ENCODE measurements at regions not wholly inside any gene's neighbourhood (a gene's known extent, or its start where the extent isn't known, plus 50 kb on each side); places are given as distances from the start of the nearest gene placed in this dataset.

- no peak for TF ChIP-seq BHLHE40 (IDR thresholded peaks at IDR 0.05; ENCODE audit: borderline replicate concordance)
- no peak for DNase-seq (ENCODE audit: extremely low spot score)
- CTCF ChIA-PET = no interaction called here
- POLR2A ChIA-PET = no interaction called here
Measured at GRCh38 chr10:130751851-130752250, 559.7 kb downstream of the TCERG1L start.

- POLR2A ChIA-PET = interaction anchor here (0.7 kb wide), 1 partner anchor 58 kb away, joined by 3 read pairs; no protein-coding TSS in a partner anchor
Measured at GRCh38 chr10:130756651-130757050, 554.9 kb downstream of the TCERG1L start.

GRCh38 chr10:130757271-130757670, 554.2 kb downstream of the TCERG1L start:
- POLR2A ChIA-PET = interaction anchor here (0.7 kb wide), 1 partner anchor 59 kb away, joined by 3 read pairs; no protein-coding TSS in a partner anchor
- DNase-seq (ENCODE audit: extremely low spot score) = no peak
- no peak for TF ChIP-seq NFRKB (IDR thresholded peaks at IDR 0.05)
- TF ChIP-seq FOXK2 (IDR thresholded peaks at IDR 0.05) = no peak
- no peak for TF ChIP-seq FOXA1 (IDR thresholded peaks at IDR 0.05)
- no peak for TF ChIP-seq FOXM1 (IDR thresholded peaks at IDR 0.05; ENCODE audit: borderline replicate concordance)
- no peak for TF ChIP-seq ARNT (IDR thresholded peaks at IDR 0.05)
- no peak for TF ChIP-seq ZNF384 (IDR thresholded peaks at IDR 0.05)
- TF ChIP-seq SUZ12 (IDR thresholded peaks at IDR 0.05) = no peak
- TF ChIP-seq BHLHE40 (IDR thresholded peaks at IDR 0.05; ENCODE audit: borderline replicate concordance) = no peak
- TF ChIP-seq LEF1 (IDR thresholded peaks at IDR 0.05; ENCODE audit: borderline replicate concordance) = no peak
- CTCF ChIA-PET = no interaction called here

More at GRCh38 chr10:130756651-130757050, 554.9 kb downstream of the TCERG1L start:
- no peak for TF ChIP-seq LEF1 (IDR thresholded peaks at IDR 0.05; ENCODE audit: borderline replicate concordance)
- TF ChIP-seq SUZ12 (IDR thresholded peaks at IDR 0.05) = no peak
- TF ChIP-seq FOXK2 (IDR thresholded peaks at IDR 0.05) = no peak
- no peak for TF ChIP-seq BHLHE40 (IDR thresholded peaks at IDR 0.05; ENCODE audit: borderline replicate concordance)
- no peak for TF ChIP-seq PKNOX1 (IDR thresholded peaks at IDR 0.05)
- no peak for TF ChIP-seq SP1 (IDR thresholded peaks at IDR 0.05)
- no peak for DNase-seq (ENCODE audit: extremely low spot score)
- CTCF ChIA-PET = no interaction called here

GRCh38 chr10:130757821-130758489, 553.6 kb downstream of the TCERG1L start:
- no peak for DNase-seq (ENCODE audit: extremely low spot score)
- ChIA-PET CTCF (interaction anchor here (0.5 kb wide), 1 partner anchor 100 kb away, joined by 4 read pairs; no protein-coding TSS in a partner anchor), POLR2A (no interaction called here)
- TF ChIP-seq SP1 (IDR thresholded peaks at IDR 0.05) = no peak
- TF ChIP-seq ARNT (IDR thresholded peaks at IDR 0.05) = no peak
- no peak for TF ChIP-seq ELF4 (IDR thresholded peaks at IDR 0.05)
- TF ChIP-seq CTBP1 (IDR thresholded peaks at IDR 0.05; ENCODE audit: borderline replicate concordance) = no peak
- no peak for TF ChIP-seq FOXA1 (IDR thresholded peaks at IDR 0.05)
- TF ChIP-seq SUZ12 (IDR thresholded peaks at IDR 0.05) = no peak

GRCh38 chr10:130758529-130758928, 553.0 kb downstream of the TCERG1L start:
- TF ChIP-seq FOXK2 (IDR thresholded peaks at IDR 0.05) (no peak), BHLHE40 (IDR thresholded peaks at IDR 0.05; ENCODE audit: borderline replicate concordance) (no peak), FOXA1 (IDR thresholded peaks at IDR 0.05) (no peak), SUZ12 (IDR thresholded peaks at IDR 0.05) (no peak), NFRKB (IDR thresholded peaks at IDR 0.05) (no peak), SP1 (IDR thresholded peaks at IDR 0.05) (no peak), L3MBTL2 (conservative IDR thresholded peaks at IDR 0.05) (no peak), CTBP1 (IDR thresholded peaks at IDR 0.05; ENCODE audit: borderline replicate concordance) (no peak), PKNOX1 (IDR thresholded peaks at IDR 0.05) (no peak), ARNT (IDR thresholded peaks at IDR 0.05) (no peak), ELF4 (IDR thresholded peaks at IDR 0.05) (no peak), ZNF384 (IDR thresholded peaks at IDR 0.05) (no peak), LEF1 (IDR thresholded peaks at IDR 0.05; ENCODE audit: borderline replicate concordance) (no peak), HDGF (IDR thresholded peaks at IDR 0.05; ENCODE audit: borderline replicate concordance) (no peak), FOXM1 (IDR thresholded peaks at IDR 0.05; ENCODE audit: borderline replicate concordance) (no peak)
- ChIA-PET POLR2A (no interaction called here), CTCF (no interaction called here)
- DNase-seq (ENCODE audit: extremely low spot score) = no peak

GRCh38 chr10:130761032-130761575, 550.4 kb downstream of the TCERG1L start:
- ChIA-PET CTCF (no interaction called here), POLR2A (no interaction called here)
- DNase-seq (ENCODE audit: extremely low spot score) = no peak
- TF ChIP-seq TARDBP (IDR thresholded peaks at IDR 0.05) (no peak), ZNF384 (IDR thresholded peaks at IDR 0.05) (no peak), L3MBTL2 (conservative IDR thresholded peaks at IDR 0.05) (no peak), SP1 (IDR thresholded peaks at IDR 0.05) (no peak), CTBP1 (IDR thresholded peaks at IDR 0.05; ENCODE audit: borderline replicate concordance) (no peak), ARNT (IDR thresholded peaks at IDR 0.05) (no peak), BHLHE40 (IDR thresholded peaks at IDR 0.05; ENCODE audit: borderline replicate concordance) (no peak), HDGF (IDR thresholded peaks at IDR 0.05; ENCODE audit: borderline replicate concordance) (no peak), FOXK2 (IDR thresholded peaks at IDR 0.05) (no peak), ELF4 (IDR thresholded peaks at IDR 0.05) (no peak), FOXM1 (IDR thresholded peaks at IDR 0.05; ENCODE audit: borderline replicate concordance) (no peak), FOXA1 (IDR thresholded peaks at IDR 0.05) (no peak), NFRKB (IDR thresholded peaks at IDR 0.05) (no peak), PKNOX1 (IDR thresholded peaks at IDR 0.05) (no peak), LEF1 (IDR thresholded peaks at IDR 0.05; ENCODE audit: borderline replicate concordance) (no peak), SUZ12 (IDR thresholded peaks at IDR 0.05) (no peak)

All from HEK293T (cell line).